Caco-2 (cell line): ENCODE measurements at regions not wholly inside any gene's neighbourhood (a gene's known extent, or its start where the extent isn't known, plus 50 kb on each side); places are given as distances from the start of the nearest gene placed in this dataset.
A peak's percentile ranks its signal among the peaks of the same experiment; 100 is the strongest.

ENCODE experiments used
- BruUV-seq: library from RNA; stranded (reverse); fragments of 400-500 nt; replicated peaks from 2 replicates; lab custom pipeline; 2021; lab: Mats Ljungman, UMichigan
- CTCF ChIA-PET: fragments of 300-600 bp; sonication (Branson Sonifier 250); formaldehyde crosslinking; loops from one replicate; lab custom pipeline; 2022; ENCODE audit warnings: antibody characterized with exemption; lab: Charles Lee
- POLR2A ChIA-PET: fragments of 300-600 bp; sonication (Branson Sonifier 250); formaldehyde crosslinking; loops from one replicate; lab custom pipeline; 2022; ENCODE audit warnings: antibody characterized with exemption; lab: Charles Lee
- DNase-seq, 2 experiments: peaks; one replicate each; pipeline versions ENCODE4 v3.0.0 to v3.0.0-alpha.2; 2020 to 2022
- H3K27me3 ChIP-seq: replicated peaks from 2 replicates; pipeline ENCODE4 v1.6.0; 2011; ENCODE audit warnings: low read length; ENCODE audit not compliant: control insufficient read depth, insufficient read depth
- H3K36me3 ChIP-seq: 2 replicates; pipeline ENCODE4 v1.5.1; 2011; ENCODE audit warnings: low read length; ENCODE audit not compliant: control insufficient read depth, insufficient read depth
- H3K4me1 ChIP-seq: fragments of 250-450 bp; sonication (Bioruptor Pico); 2 replicates; pipeline ENCODE4 v1.5.1; 2020; ENCODE audit warnings: mild to moderate bottlenecking
- H3K4me3 ChIP-seq: 2 replicates; pipeline ENCODE4 v1.5.1; 2011; ENCODE audit warnings: low read depth, mild to moderate bottlenecking, control low read depth, low read length
- H3K9me3 ChIP-seq: fragments of 250-450 bp; sonication (Bioruptor Pico); 2 replicates; pipeline ENCODE4 v1.5.1; 2020; ENCODE audit warnings: mild to moderate bottlenecking, moderate library complexity
- H3K27ac Mint-ChIP-seq: one replicate; pipeline ENCODE4 v1.8.0; 2022; ENCODE audit warnings: mixed read lengths; ENCODE audit not compliant: unreplicated experiment
- H3K27me3 Mint-ChIP-seq: one replicate; pipeline ENCODE4 v1.8.0; 2022; ENCODE audit warnings: mixed read lengths; ENCODE audit not compliant: insufficient read depth, unreplicated experiment
- H3K36me3 Mint-ChIP-seq: one replicate; pipeline ENCODE4 v1.8.0; 2022; ENCODE audit warnings: mild to moderate bottlenecking, mixed read lengths; ENCODE audit not compliant: insufficient read depth, unreplicated experiment
- H3K4me1 Mint-ChIP-seq: one replicate; pipeline ENCODE4 v1.8.0; 2022; ENCODE audit warnings: low read depth, mixed read lengths; ENCODE audit not compliant: unreplicated experiment
- H3K4me3 Mint-ChIP-seq: one replicate; pipeline ENCODE4 v1.8.0; 2022; ENCODE audit warnings: mild to moderate bottlenecking, moderate library complexity, mixed read lengths; ENCODE audit not compliant: unreplicated experiment
- H3K9me3 Mint-ChIP-seq: one replicate; pipeline ENCODE4 v1.8.0; 2022; ENCODE audit warnings: mixed read lengths; ENCODE audit not compliant: unreplicated experiment
- CTCF ChIP-seq, 2 experiments: fragments of 200-600 bp in 1 of 2; IDR thresholded peaks; 1 replicate in 1 of 2; 2 replicates in 1 of 2; pipeline versions ENCODE4 v1.5.1 to v1.8.0; 2011 to 2022; ENCODE audit warnings: antibody characterized with exemption in 1 of 2, control low read depth in 1 of 2, inconsistent platforms in 1 of 2, low read depth in 1 of 2, low read length in 1 of 2, mild to moderate bottlenecking in 1 of 2, moderate library complexity in 1 of 2; ENCODE audit not compliant: insufficient read depth in 1 of 2, severe bottlenecking in 1 of 2, unreplicated experiment in 1 of 2
- intact Hi-C: fragments of 100-400 bp; cut with micrococcal nuclease; formaldehyde crosslinking; loops from one replicate; pipeline ENCODE4 v1.10.0; 2022; ENCODE audit not compliant: unreplicated experiment

GRCh38 chr5:166710271-166710670 is 1581.2 kb upstream of the WWC1 start:
- Mint-ChIP-seq H3K27ac (peak overlapping the region; percentile 43), H3K27me3 (no peaks in the 10 kb centered on the region), H3K9me3 (peaks cover 34% of the 10 kb centered on the region), H3K4me3 (no peak overlapping the region), H3K4me1 (peaks cover 23% of the 10 kb centered on the region), H3K36me3 (peaks cover 5% of the 10 kb centered on the region)
- TF ChIP-seq CTCF (IDR thresholded peaks at IDR 0.05; ENCODE audit: insufficient read depth in 1 of 2, low read depth in 1 of 2, low read length in 1 of 2, severe bottlenecking in 1 of 2, unreplicated experiment in 1 of 2) = no peak
- ChIA-PET POLR2A (no interaction called here), CTCF (no interaction called here)
- Histone ChIP-seq H3K27me3 (no peaks in the 10 kb centered on the region), H3K36me3 (no peaks in the 10 kb centered on the region), H3K4me3 (no peak overlapping the region), H3K9me3 (no peaks in the 10 kb centered on the region), H3K4me1 (peaks cover 37% of the 10 kb centered on the region)
- no TSS peak for BruUV-seq
- intact Hi-C loops = loop anchor here (2.0 kb wide), 1 partner anchor 79 kb away; no protein-coding TSS in a partner anchor
- DNase-seq = peak in 1 of 2 experiments; percentile 7

GRCh38 chr5:166712447-166713185 is 1578.8 kb upstream of the WWC1 start:
- POLR2A ChIA-PET = no interaction called here

GRCh38 chr5:166713295-166713694 is 1578.2 kb upstream of the WWC1 start:
- TF ChIP-seq CTCF (IDR thresholded peaks at IDR 0.05; ENCODE audit: insufficient read depth in 1 of 2, low read depth in 1 of 2, low read length in 1 of 2, severe bottlenecking in 1 of 2, unreplicated experiment in 1 of 2) = no peak
- peaks cover 37% of the 10 kb centered on the region for H3K9me3 Mint-ChIP-seq
- CTCF ChIA-PET = no interaction called here
- H3K4me1 Mint-ChIP-seq = peaks cover 23% of the 10 kb centered on the region
- H3K27me3 Mint-ChIP-seq = no peaks in the 10 kb centered on the region
- H3K27me3 ChIP-seq = no peaks in the 10 kb centered on the region
- POLR2A ChIA-PET = no interaction called here
- peaks cover 51% of the 10 kb centered on the region for H3K4me1 ChIP-seq
- no peaks in the 10 kb centered on the region for H3K36me3 ChIP-seq
- no TSS peak for BruUV-seq
- H3K27ac Mint-ChIP-seq = peak overlapping the region; percentile 71
- peak; percentile 35 to 64 for DNase-seq
- no peak overlapping the region for H3K4me3 Mint-ChIP-seq
- H3K9me3 ChIP-seq = no peaks in the 10 kb centered on the region
- H3K36me3 Mint-ChIP-seq = peaks cover 12% of the 10 kb centered on the region
- H3K4me3 ChIP-seq = no peak overlapping the region
- intact Hi-C loops = no loop called here

More at GRCh38 chr5:166712447-166713185, 1578.8 kb upstream of the WWC1 start:
- no TSS peak for BruUV-seq
- Histone ChIP-seq H3K4me1 (peaks cover 50% of the 10 kb centered on the region), H3K36me3 (no peaks in the 10 kb centered on the region), H3K9me3 (no peaks in the 10 kb centered on the region), H3K4me3 (no peak overlapping the region), H3K27me3 (no peaks in the 10 kb centered on the region)
- Mint-ChIP-seq H3K27me3 (no peaks in the 10 kb centered on the region), H3K36me3 (peaks cover 12% of the 10 kb centered on the region), H3K9me3 (peaks cover 36% of the 10 kb centered on the region), H3K4me3 (no peak overlapping the region), H3K27ac (peak overlapping the region; percentile 71), H3K4me1 (peaks cover 23% of the 10 kb centered on the region)
- TF ChIP-seq CTCF (IDR thresholded peaks at IDR 0.05; ENCODE audit: insufficient read depth in 1 of 2, low read depth in 1 of 2, low read length in 1 of 2, severe bottlenecking in 1 of 2, unreplicated experiment in 1 of 2) = no peak
- intact Hi-C loops = no loop called here
- DNase-seq = no peak
- CTCF ChIA-PET = no interaction called here
